GM10248 (cell line): ENCODE measurements at regions not wholly inside any gene's neighbourhood (a gene's known extent, or its start where the extent isn't known, plus 50 kb on each side); places are given as distances from the start of the nearest gene placed in this dataset.

Experiments
- CTCF ChIA-PET: fragments of 300-600 bp; sonication (Branson Sonifier 250); formaldehyde crosslinking; extraction: SDS; loops from one replicate; lab custom pipeline; 2021; ENCODE audit warnings: antibody characterized with exemption; lab: Yijun Ruan, JAX
- POLR2A ChIA-PET: fragments of 350-650 bp; sonication (Branson Sonifier 250); formaldehyde crosslinking; extraction: SDS; loops from one replicate; lab custom pipeline; 2020; ENCODE audit warnings: antibody characterized with exemption; lab: Yijun Ruan, JAX
- DNase-seq: peaks from one replicate; pipeline ENCODE4 v3.0.0; 2012; ENCODE audit errors: extremely low spot score
- TF ChIP-seq, protein P1 (sequence below): IDR thresholded peaks from 2 replicates; pipeline ENCODE4 v1.5.1; 2012; ENCODE audit warnings: mild to moderate bottlenecking, low read depth; ENCODE audit errors: extremely low read depth, missing control alignments, control extremely low read depth

DNA sequence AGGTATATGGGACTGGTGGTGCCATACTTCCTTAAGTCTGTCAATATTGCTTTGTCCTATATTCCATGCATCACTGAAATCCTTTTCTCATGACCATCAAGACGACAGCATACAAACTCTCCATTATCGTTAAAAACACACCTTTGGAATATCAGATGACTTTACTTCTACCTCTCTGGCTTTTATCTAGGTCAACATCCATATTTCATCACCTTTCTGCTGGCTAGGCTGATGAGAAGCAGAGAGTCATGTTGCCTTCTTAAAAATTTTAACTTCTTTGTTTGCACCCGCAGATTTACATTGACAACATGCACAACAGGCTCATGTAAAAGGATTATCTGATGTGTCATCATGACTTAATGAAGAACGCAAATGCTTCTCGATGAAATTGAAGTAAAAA lies 771.4 kb downstream of the OLFM4 start:
- TF ChIP-seq, protein P1, sequence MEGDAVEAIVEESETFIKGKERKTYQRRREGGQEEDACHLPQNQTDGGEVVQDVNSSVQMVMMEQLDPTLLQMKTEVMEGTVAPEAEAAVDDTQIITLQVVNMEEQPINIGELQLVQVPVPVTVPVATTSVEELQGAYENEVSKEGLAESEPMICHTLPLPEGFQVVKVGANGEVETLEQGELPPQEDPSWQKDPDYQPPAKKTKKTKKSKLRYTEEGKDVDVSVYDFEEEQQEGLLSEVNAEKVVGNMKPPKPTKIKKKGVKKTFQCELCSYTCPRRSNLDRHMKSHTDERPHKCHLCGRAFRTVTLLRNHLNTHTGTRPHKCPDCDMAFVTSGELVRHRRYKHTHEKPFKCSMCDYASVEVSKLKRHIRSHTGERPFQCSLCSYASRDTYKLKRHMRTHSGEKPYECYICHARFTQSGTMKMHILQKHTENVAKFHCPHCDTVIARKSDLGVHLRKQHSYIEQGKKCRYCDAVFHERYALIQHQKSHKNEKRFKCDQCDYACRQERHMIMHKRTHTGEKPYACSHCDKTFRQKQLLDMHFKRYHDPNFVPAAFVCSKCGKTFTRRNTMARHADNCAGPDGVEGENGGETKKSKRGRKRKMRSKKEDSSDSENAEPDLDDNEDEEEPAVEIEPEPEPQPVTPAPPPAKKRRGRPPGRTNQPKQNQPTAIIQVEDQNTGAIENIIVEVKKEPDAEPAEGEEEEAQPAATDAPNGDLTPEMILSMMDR = no peak
- ChIA-PET POLR2A (no interaction called here), CTCF (no interaction called here)
- no peak for DNase-seq

- ChIA-PET CTCF (no interaction called here), POLR2A (no interaction called here)
- DNase-seq = no peak
- TF ChIP-seq, protein P1 = no peak
Observed at GRCh38 chr13:53807251-53807834, 778.7 kb downstream of the OLFM4 start.

- ChIA-PET POLR2A (no interaction called here), CTCF (no interaction called here)
- TF ChIP-seq, protein P1 = no peak
- no peak for DNase-seq
Observed at GRCh38 chr13:53821632-53822031, 793.0 kb downstream of the OLFM4 start.

GRCh38 chr13:53822136-53822535 lies 793.5 kb downstream of the OLFM4 start:
- ChIA-PET POLR2A (no interaction called here), CTCF (no interaction called here)
- TF ChIP-seq, protein P1 = no peak
- no peak for DNase-seq

DNA sequence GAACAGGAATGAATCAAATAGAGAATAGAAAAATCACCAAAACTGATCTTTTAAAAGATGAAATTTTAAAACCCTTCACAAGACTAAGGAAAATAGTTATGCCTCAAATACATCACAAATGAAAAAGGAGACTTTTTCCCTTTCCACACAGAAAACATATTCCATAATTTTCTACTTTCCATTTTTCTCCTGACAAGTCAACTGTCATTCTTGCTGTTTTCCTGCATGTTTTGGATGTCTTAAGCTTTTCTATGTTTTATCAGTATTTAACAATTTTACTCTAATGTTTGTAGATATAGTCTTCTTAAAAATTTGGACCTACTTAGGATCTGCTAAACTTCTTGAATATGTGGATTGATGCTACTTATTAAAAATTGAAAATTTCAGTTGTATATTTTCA lies 810.8 kb downstream of the OLFM4 start:
- TF ChIP-seq, protein P1 = no peak
- no peak for DNase-seq
- POLR2A ChIA-PET = no interaction called here
- CTCF ChIA-PET = no interaction called here

DNA sequence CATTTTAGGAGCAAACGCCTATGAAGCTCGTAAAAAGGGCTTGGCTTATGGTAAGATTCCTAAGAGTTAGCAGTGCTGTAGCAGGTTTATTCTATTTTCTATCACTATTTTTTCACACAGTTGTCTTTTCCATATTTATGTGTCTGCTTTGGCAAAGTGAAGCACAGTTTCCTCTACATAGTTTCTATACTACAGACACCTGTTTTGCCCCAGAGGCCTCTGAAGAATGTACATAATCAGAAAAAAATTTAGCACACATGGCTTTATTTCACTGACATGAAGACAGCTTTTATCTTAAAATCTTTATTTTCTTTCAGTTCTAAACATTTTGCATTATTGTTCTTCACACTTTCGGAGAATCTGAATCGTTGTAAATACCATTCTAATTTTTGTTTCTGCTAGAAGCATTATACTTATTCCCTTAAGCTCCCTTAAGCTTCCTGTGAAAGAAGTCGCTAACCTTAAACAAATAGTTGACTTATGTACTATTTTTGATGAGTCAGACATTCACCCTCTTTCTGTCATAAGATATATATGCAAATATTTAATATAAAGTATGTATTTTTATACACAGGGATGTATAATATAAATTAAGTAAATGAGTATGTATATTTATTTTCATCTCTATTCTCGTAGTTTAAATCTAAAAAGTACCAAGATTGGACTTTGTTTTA lies 816.0 kb downstream of the OLFM4 start:
- no peak for DNase-seq

More for the DNA sequence above, 816.0 kb downstream of the OLFM4 start:
- TF ChIP-seq, protein P1 = no peak
- POLR2A ChIA-PET = no interaction called here
- CTCF ChIA-PET = no interaction called here
